ENCODE measurements at regions not wholly inside any gene's neighbourhood (a gene's known extent, or its start where the extent isn't known, plus 50 kb on each side); places are given as distances from the start of the nearest gene placed in this dataset.

- no peak for TF ChIP-seq CTCF (IDR thresholded peaks at IDR 0.05; ENCODE audit: low read depth, low read length, missing input control)
- TF ChIP-seq EGR1 (IDR thresholded peaks at IDR 0.05; ENCODE audit: low read depth in 2 of 2): no peak
- TF ChIP-seq JUND (IDR thresholded peaks at IDR 0.05): no peak
- TF ChIP-seq HNF4A (conservative IDR thresholded peaks at IDR 0.05): no peak
- no peak for TF ChIP-seq SP1 (IDR thresholded peaks at IDR 0.05)
Observed at GRCh38 chr5:53313145-53313544, 167.3 kb upstream of the FST start (continued).

- no peak for DNase-seq (ENCODE audit: low spot score)
- TF ChIP-seq RAD21 (IDR thresholded peaks at IDR 0.05): peak in 1 of 2 donors; percentile 15
- TF ChIP-seq SP1 (IDR thresholded peaks at IDR 0.05): no peak
- H3K9ac ChIP-seq (ENCODE audit: low read depth in 1 of 2, low read length in 2 of 2): no peak overlapping the region
- 56% methylated on average over 2 of the region's 2 CpGs for WGBS
- no peak overlapping the region for H3K27ac ChIP-seq (ENCODE audit: low read depth in 1 of 2, low read length in 2 of 2)
- H3K4me1 ChIP-seq (ENCODE audit: control insufficient read depth in 4 of 4, insufficient read depth in 4 of 4, low read length in 3 of 4): no peaks in the 10 kb centered on the region
- H3K9me3 ChIP-seq (ENCODE audit: control insufficient read depth in 4 of 4, low read length in 3 of 4): peaks cover 0 to 5% (median 1%) of the 10 kb centered on the region in 4 donors
- no peaks in the 10 kb centered on the region for H3K27me3 ChIP-seq (ENCODE audit: control insufficient read depth in 4 of 4, insufficient read depth in 4 of 4, low read length in 3 of 4)
- no peaks in the 10 kb centered on the region for H3K36me3 ChIP-seq (ENCODE audit: control insufficient read depth in 4 of 4, insufficient read depth in 3 of 4, low read depth in 1 of 4, low read length in 3 of 4)
- no peak overlapping the region for H3K4me3 ChIP-seq (ENCODE audit: low read depth in 1 of 3, low read length in 3 of 3)
Observed at GRCh38 chr5:53318303-53318702, 162.1 kb upstream of the FST start.

GRCh38 chr5:53319315-53319714, 161.1 kb upstream of the FST start:
- peaks cover 0 to 2% (median 0%) of the 10 kb centered on the region in 4 donors for H3K4me1 ChIP-seq (ENCODE audit: control insufficient read depth in 4 of 4, insufficient read depth in 4 of 4, low read length in 3 of 4)
- no peak overlapping the region for H3K27ac ChIP-seq (ENCODE audit: low read depth in 1 of 2, low read length in 2 of 2)
- WGBS: 93% methylated on average over 5 of the region's 5 CpGs
- no peaks in the 10 kb centered on the region for H3K27me3 ChIP-seq (ENCODE audit: control insufficient read depth in 4 of 4, insufficient read depth in 4 of 4, low read length in 3 of 4)
- no peaks in the 10 kb centered on the region for H3K36me3 ChIP-seq (ENCODE audit: control insufficient read depth in 4 of 4, insufficient read depth in 3 of 4, low read depth in 1 of 4, low read length in 3 of 4)
- TF ChIP-seq FOXA2 (IDR thresholded peaks at IDR 0.05) (no peak), NR2F2 (IDR thresholded peaks at IDR 0.05) (no peak), HNF4G (IDR thresholded peaks at IDR 0.05) (no peak), CTCF (IDR thresholded peaks at IDR 0.05; ENCODE audit: low read depth, low read length, missing input control) (no peak)
- DNase-seq (ENCODE audit: low spot score): no peak
- peaks cover 0 to 5% (median 1%) of the 10 kb centered on the region in 4 donors for H3K9me3 ChIP-seq (ENCODE audit: control insufficient read depth in 4 of 4, low read length in 3 of 4)
- H3K4me3 ChIP-seq (ENCODE audit: low read depth in 1 of 3, low read length in 3 of 3): no peak overlapping the region
- H3K9ac ChIP-seq (ENCODE audit: low read depth in 1 of 2, low read length in 2 of 2): no peak overlapping the region

GRCh38 chr5:53321073-53321472, 159.4 kb upstream of the FST start:
- H3K27ac ChIP-seq (ENCODE audit: low read depth in 1 of 2, low read length in 2 of 2): no peak overlapping the region
- H3K4me3 ChIP-seq (ENCODE audit: low read depth in 1 of 3, low read length in 3 of 3): no peak overlapping the region
- no peak overlapping the region for H3K9ac ChIP-seq (ENCODE audit: low read depth in 1 of 2, low read length in 2 of 2)
- H3K27me3 ChIP-seq (ENCODE audit: control insufficient read depth in 4 of 4, insufficient read depth in 4 of 4, low read length in 3 of 4): no peaks in the 10 kb centered on the region
- no peaks in the 10 kb centered on the region for H3K36me3 ChIP-seq (ENCODE audit: control insufficient read depth in 4 of 4, insufficient read depth in 3 of 4, low read depth in 1 of 4, low read length in 3 of 4)
- no peak for DNase-seq (ENCODE audit: low spot score)
- 95% methylated on average over 1 of the region's 1 CpG for WGBS
- H3K4me1 ChIP-seq (ENCODE audit: control insufficient read depth in 4 of 4, insufficient read depth in 4 of 4, low read length in 3 of 4): peaks cover 0 to 2% (median 0%) of the 10 kb centered on the region in 4 donors
- H3K9me3 ChIP-seq (ENCODE audit: control insufficient read depth in 4 of 4, low read length in 3 of 4): no peaks in the 10 kb centered on the region
- TF ChIP-seq HNF4A (conservative IDR thresholded peaks at IDR 0.05) (no peak), FOXA2 (IDR thresholded peaks at IDR 0.05) (no peak), EGR1 (IDR thresholded peaks at IDR 0.05; ENCODE audit: low read depth in 2 of 2) (no peak), GABPA (IDR thresholded peaks at IDR 0.05 in 1 of 2, conservative IDR thresholded peaks at IDR 0.05 in 1 of 2) (no peak), FOXA1 (IDR thresholded peaks at IDR 0.05) (no peak), REST (IDR thresholded peaks at IDR 0.05) (no peak), TAF1 (conservative IDR thresholded peaks at IDR 0.05) (no peak), MAX (IDR thresholded peaks at IDR 0.05) (no peak), CTCF (IDR thresholded peaks at IDR 0.05; ENCODE audit: low read depth, low read length, missing input control) (no peak)

Data from liver (tissue), 8 donors.